Stimulated activated naive CD8-positive, alpha-beta T cell treated with anti-CD3 and anti-CD28 coated beads, Interleukin-15, amount 100 ng/mL, for 72 hours (primary cell): ENCODE measurements at regions not wholly inside any gene's neighbourhood (a gene's known extent, or its start where the extent isn't known, plus 50 kb on each side); places are given as distances from the start of the nearest gene placed in this dataset.
"Not testable (repeated sequence)": the region's sequence is repeated elsewhere in the genome, so short reads cannot be mapped to it uniquely, and the experiment has no call there.

Experiments used
- ATAC-seq: fragments of 150-1000 bp; cut with Tn5 transposase; 2 replicates; pipeline ENCODE4 v1.10.0; 2021; ENCODE audit warnings: mild to moderate bottlenecking, moderate library complexity
- DNase-seq, 2 donors: peaks; one replicate each; pipeline ENCODE4 v3.0.0; 2021 to 2022
- H3K27ac Mint-ChIP-seq, 2 donors: one replicate each; pipeline ENCODE4 v1.8.0; 2022; ENCODE audit warnings: mild to moderate bottlenecking in 2 of 2, mixed read lengths in 2 of 2, moderate library complexity in 2 of 2
- H3K27me3 Mint-ChIP-seq: one replicate; pipeline ENCODE4 v1.8.0; 2022; ENCODE audit warnings: mixed read lengths
- H3K4me1 Mint-ChIP-seq: one replicate; pipeline ENCODE4 v1.8.0; 2022; ENCODE audit warnings: mild to moderate bottlenecking, mixed read lengths
- H3K4me3 Mint-ChIP-seq, 2 donors: one replicate each; pipeline ENCODE4 v1.8.0; 2022; ENCODE audit warnings: mild to moderate bottlenecking in 2 of 2, mixed read lengths in 2 of 2, moderate library complexity in 1 of 2
- H3K9me3 Mint-ChIP-seq, 2 donors: one replicate each; pipeline ENCODE4 v1.8.0; 2022; ENCODE audit warnings: mixed read lengths in 2 of 2

DNA sequence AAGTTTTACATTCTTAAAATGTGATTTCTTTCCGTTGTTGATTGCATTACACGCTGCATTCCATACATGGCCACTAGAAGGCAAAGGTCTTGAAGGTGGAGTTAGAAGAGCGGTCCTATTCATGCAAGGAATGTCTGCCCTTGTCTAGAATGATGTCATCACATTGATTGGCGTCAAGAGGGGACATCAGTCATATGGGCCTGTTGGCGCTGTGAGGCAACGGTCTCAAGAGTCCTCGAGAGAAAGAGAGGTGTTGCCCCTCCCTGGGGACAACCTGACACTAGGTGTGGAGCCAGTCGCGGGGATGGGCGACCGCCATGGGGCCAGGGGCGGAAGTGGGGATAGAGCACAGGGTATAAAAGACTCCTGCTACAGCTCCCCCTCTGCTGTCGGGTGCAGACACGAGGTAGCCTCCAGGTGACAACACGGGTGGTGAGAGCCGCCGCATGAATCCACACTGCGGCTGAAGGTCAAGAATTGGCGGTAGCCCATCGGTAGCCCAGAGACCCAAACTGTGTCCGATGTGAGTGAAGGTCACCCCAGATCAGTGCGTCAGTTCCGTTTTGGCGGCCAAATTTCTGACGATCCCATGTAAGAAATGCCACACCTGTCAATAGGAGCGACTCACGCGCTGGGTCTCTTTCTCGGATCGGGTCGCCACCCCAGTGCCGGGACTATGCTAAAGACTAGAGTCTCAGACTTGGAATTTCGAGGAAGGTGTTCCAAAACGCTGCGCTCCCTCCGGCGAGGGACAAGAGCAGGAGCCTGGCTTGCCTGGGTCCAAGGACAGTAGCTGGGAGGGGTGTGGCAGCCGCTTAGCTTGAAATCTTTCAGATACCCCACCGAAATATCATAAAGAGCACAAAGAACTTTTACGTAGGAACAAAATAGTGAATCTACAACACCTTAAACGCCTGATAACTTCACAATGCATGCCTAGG is 93.2 kb upstream of the ZNF184 start:
- Mint-ChIP-seq H3K4me3 (peak overlapping the region; percentile 68 to 77), H3K9me3 (no peaks in the 10 kb centered on the region), H3K27me3 (peaks cover 91% of the 10 kb centered on the region), H3K4me1 (peaks cover 14% of the 10 kb centered on the region), H3K27ac (no peak overlapping the region)
- peak; percentile 49 for ATAC-seq
- no peak for DNase-seq

DNA sequence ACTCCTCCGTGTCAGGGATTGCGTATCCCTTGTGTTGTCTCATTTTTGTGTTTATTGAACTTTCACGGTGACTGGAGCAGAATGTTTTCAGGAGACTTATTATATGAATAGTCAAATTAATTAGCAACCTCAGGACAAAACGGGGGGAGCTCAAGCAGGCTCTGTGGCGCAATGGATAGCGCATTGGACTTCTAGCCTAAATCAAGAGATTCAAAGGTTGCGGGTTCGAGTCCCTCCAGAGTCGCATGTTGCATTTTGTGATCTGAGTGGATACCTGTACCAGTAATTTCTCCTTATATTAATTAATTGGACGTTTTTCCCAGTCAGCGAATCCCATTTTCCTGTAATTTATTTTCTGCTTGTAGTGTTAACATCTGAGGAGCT is 89.1 kb upstream of the ZNF184 start:
- peaks cover 20% of the 10 kb centered on the region for H3K4me1 Mint-ChIP-seq
- H3K27me3 Mint-ChIP-seq, result peaks cover 93% of the 10 kb centered on the region
- no peaks in the 10 kb centered on the region for H3K9me3 Mint-ChIP-seq
- ATAC-seq (no peak), DNase-seq (no peak)
- H3K27ac Mint-ChIP-seq, result no peak overlapping the region
- H3K4me3 Mint-ChIP-seq, result no peak overlapping the region

DNA sequence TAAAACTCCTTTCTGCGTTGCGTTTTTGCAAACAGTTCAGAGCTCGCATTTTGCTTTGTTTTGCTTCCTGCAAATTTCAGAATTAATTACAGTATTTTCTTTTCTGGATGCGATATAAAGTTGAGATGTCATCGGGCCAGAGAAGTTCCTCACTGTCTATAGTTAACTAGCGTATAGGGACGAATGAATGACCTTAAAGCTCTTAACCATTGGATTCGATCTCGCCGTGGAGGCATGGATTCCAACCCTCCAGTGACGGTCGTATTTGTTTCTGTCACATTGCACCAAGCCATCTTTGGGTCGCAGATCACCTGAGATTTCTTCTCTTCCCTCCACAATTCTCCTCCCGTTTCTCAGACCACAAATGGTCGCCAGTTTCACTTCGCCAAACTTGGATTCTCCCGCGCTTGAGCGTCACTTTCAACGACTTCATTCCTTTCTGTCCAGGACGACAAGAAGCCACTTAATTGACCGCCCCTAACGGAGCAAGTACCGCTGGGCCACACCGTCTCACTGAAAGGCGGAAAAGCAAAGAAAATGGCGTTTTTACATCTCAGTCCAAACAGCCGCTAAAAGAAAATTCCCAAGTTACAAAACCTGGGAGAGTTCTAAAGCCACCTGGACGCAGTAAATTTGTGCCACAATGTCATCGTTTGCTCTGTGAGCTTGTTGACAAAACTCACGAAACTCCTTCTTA is 85.3 kb upstream of the ZNF184 start:
- Mint-ChIP-seq H3K4me1 (peaks cover 16% of the 10 kb centered on the region), H3K4me3 (peak overlapping the region; percentile 80 to 82), H3K27me3 (peaks cover 91% of the 10 kb centered on the region), H3K27ac (peak overlapping the region in 1 of 2 donors; percentile 66), H3K9me3 (no peaks in the 10 kb centered on the region)
- DNase-seq (no peak), ATAC-seq (no peak)

- ATAC-seq (no peak), DNase-seq (no peak)
- H3K4me3 Mint-ChIP-seq, result no peak overlapping the region
- no peak overlapping the region for H3K27ac Mint-ChIP-seq
- peaks cover 19% of the 10 kb centered on the region for H3K4me1 Mint-ChIP-seq
- H3K27me3 Mint-ChIP-seq, result peaks cover 91% of the 10 kb centered on the region
- H3K9me3 Mint-ChIP-seq, result no peaks in the 10 kb centered on the region
Measured at GRCh38 chr6:27556406-27556805, 83.5 kb upstream of the ZNF184 start.

- Mint-ChIP-seq H3K27ac (peak overlapping the region in 1 of 2 donors; percentile 90), H3K27me3 (peaks cover 95% of the 10 kb centered on the region), H3K4me1 (peaks cover 20% of the 10 kb centered on the region), H3K4me3 (peak overlapping the region; percentile 51 to 54), H3K9me3 (no peaks in the 10 kb centered on the region)
- ATAC-seq (peak; percentile 94), DNase-seq (peak; percentile 36 to 65)
Measured at GRCh38 chr6:27553123-27553904, 80.4 kb upstream of the ZNF184 start.

DNA sequence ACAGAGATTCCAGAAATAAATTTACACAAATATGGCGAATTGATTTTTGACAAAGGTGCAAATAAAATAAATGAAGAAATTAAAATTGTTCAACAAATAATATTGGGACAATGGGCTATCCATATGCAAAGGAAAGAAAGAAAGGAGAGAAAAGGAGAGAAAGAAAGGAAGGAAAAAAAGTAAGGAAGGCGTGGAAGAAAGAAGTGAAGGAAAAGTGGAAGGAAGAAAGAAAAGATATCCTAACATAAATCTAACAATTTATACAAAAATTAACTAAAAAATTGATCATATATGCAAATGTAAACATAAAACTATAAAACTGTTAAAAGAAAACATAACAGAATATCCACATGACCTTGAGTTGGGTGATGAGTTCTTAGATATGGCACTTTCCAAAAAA is 78.7 kb upstream of the ZNF184 start:
- ATAC-seq (no peak), DNase-seq (no peak)
- no peak overlapping the region for H3K27ac Mint-ChIP-seq
- H3K27me3 Mint-ChIP-seq, result peaks cover 95% of the 10 kb centered on the region
- peaks cover 0 to 7% of the 10 kb centered on the region in 2 donors for H3K9me3 Mint-ChIP-seq
- H3K4me3 Mint-ChIP-seq, result no peak overlapping the region
- peaks cover 26% of the 10 kb centered on the region for H3K4me1 Mint-ChIP-seq

DNA sequence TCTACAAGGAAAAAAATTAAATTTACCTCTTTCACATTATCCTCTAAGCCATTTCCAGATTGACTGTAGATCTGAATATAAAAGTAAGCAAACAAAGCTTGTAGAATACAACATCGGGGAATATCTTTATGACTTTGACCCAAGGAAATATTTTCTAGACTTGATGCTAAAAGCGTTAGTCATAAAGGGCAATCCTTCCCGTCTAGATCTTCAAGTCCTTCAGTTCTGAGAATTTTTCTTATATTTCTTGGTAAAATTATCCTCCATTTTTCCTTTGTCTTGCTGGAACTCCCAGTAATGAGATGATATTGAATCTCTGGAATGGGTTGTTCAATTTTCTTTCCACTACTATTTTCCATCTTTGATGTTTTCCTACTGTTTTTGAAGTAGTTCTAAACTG is 77.8 kb upstream of the ZNF184 start:
- ATAC-seq (no peak), DNase-seq (no peak)
- Mint-ChIP-seq H3K27me3 (peaks cover 95% of the 10 kb centered on the region), H3K27ac (no peak overlapping the region), H3K4me1 (peaks cover 29% of the 10 kb centered on the region), H3K4me3 (no peak overlapping the region), H3K9me3 (peaks cover 0 to 8% of the 10 kb centered on the region in 2 donors)

- H3K9me3 Mint-ChIP-seq, DNase-seq, H3K4me3 Mint-ChIP-seq, H3K27ac Mint-ChIP-seq, ATAC-seq: not testable (repeated sequence)
- H3K4me1 Mint-ChIP-seq, result peaks cover 42% of the 10 kb centered on the region
- H3K27me3 Mint-ChIP-seq, result peaks cover 100% of the 10 kb centered on the region
Measured at GRCh38 chr6:27549241-27549598, 76.3 kb upstream of the ZNF184 start.

DNA sequence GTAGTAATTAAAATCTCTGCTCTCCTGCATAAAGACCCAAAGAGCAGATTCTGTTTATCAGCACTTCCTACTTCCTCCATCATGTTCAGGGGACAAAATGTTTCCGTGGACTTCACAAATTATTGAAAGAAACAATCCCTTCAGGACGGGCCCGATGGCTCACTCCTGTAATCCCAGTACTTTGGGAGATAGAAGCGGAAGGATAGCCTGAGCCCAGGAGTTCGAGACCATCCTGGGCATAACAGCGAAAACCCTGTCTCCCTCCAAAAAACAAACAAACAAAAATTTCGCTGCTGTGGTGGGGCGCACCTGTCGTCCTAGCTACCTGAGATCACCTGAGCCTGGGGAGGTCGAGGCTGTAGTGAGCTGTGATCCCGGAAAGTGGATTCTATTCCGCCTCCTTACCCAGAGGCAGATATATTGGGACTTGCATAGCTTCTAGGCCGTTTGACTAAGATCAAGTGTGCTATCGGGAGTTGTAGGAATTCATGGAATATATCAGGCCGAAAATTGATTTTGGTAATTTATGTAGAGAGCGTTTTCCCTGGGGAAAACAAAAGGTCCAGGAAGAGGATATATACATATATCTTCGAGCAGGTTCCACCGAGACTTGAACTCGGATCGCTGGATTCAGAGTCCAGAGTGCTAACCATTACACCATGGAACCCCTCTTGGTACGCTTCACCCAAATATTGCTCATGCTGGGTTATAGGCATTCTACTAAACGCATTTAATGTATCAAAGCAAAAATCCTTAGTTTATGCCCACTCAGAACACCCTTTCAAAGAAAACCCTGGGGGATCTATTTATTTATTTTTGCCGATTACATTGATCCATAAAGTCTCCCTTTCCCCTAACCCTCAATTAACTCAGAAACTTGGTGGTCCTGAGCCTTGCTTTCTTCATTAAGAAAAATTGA is 74.5 kb upstream of the ZNF184 start:
- Mint-ChIP-seq H3K27ac (peak overlapping the region; percentile 52 to 85), H3K27me3 (peaks cover 100% of the 10 kb centered on the region), H3K4me3 (peak overlapping the region; percentile 66 to 69), H3K4me1 (peaks cover 30% of the 10 kb centered on the region), H3K9me3 (peaks cover 7 to 15% of the 10 kb centered on the region in 2 donors)
- peak; percentile 67 for ATAC-seq
- peak; percentile 45 to 54 for DNase-seq

DNA sequence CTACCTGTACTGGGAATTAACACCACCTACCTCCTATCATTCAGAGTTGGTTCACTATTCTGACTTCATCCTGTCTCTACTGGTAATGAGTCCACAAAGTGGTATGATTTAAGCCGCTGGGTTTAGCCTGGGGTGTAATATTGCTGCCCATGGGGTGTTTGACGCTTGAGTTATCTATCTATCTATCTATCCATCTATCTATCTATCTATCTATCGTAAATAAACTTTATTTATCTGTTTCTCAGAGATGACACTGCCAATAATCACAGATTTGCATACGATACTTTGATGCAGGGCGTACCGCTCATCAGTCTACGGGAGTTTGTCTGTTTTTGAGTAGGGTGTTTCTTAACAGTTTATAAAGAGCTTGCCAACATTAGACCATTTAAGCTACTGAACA is 73.6 kb upstream of the ZNF184 start:
- ATAC-seq, result no peak
- Mint-ChIP-seq H3K27ac (no peak overlapping the region), H3K27me3 (peaks cover 100% of the 10 kb centered on the region), H3K4me3 (no peak overlapping the region), H3K4me1 (peaks cover 30% of the 10 kb centered on the region), H3K9me3 (peaks cover 7 to 15% of the 10 kb centered on the region in 2 donors)
- no peak for DNase-seq

DNA sequence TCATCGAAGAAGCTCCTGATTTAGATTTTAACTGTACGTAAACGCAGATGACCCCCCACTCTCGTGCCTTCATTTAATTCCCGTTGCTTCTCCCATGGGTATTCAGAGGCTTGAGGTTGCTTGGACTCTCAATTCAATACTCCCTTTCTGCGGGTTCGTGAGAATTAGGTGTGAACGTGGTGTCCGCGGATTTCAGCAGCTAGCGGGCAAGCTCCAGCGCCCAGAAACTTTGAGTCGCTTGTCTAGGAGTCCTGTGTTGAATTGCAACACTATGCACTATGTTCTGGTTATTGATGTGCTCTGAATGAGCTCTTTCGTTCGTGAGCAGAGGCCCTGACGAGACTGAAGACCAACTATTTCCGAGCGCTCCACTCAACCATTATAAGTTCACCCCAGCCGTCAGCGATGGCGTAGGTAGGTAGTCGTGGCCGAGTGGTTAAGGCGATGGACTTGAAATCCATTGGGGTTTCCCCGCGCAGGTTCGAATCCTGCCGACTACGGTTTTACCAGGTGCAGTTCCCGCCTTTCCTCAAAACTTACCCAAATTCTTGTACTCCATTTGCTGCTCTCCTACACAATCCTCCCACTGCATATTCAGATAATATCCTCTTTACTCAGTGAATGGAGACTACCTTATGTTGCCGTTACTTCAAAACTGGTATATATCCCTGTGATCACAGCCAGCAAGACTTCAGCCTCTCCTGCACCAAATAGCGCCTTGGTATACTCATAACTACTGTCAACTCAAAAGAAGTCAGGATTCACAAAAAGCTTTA is 72.6 kb upstream of the ZNF184 start:
- DNase-seq (peak; percentile 39 to 65), ATAC-seq (peak; percentile 77)
- peaks cover 30% of the 10 kb centered on the region for H3K4me1 Mint-ChIP-seq
- H3K27ac Mint-ChIP-seq, result peak overlapping the region in 1 of 2 donors; percentile 90
- peaks cover 100% of the 10 kb centered on the region for H3K27me3 Mint-ChIP-seq
- peaks cover 7 to 15% of the 10 kb centered on the region in 2 donors for H3K9me3 Mint-ChIP-seq
- H3K4me3 Mint-ChIP-seq, result peak overlapping the region; percentile 79 to 82

GRCh38 chr6:27544612-27545260 is 71.8 kb upstream of the ZNF184 start:
- Mint-ChIP-seq H3K4me3 (peak overlapping the region; percentile 79 to 82), H3K4me1 (peaks cover 30% of the 10 kb centered on the region), H3K27me3 (peaks cover 100% of the 10 kb centered on the region), H3K9me3 (peaks cover 7 to 15% of the 10 kb centered on the region in 2 donors), H3K27ac (peak overlapping the region in 1 of 2 donors; percentile 90)
- ATAC-seq, result no peak
- no peak for DNase-seq

DNA sequence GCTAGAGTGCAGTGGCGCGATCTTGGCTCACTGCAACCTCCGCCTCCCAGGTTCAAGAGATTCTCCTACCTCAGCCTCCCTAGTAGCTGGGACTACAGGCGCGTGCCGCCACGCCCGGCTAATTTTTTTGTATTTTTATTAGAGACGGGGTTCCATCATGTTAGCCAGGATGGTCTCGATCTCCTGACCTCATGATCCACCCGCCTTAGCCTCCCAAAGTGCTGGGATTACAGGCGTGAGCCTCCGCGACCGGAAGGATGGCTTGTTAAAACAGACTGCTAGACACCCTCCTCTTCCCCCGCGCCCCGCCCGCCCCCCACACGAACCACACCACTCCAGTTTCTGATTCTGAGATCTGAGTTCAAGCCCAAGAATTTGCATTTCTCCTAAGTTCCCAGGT is 71.2 kb upstream of the ZNF184 start:
- H3K27me3 Mint-ChIP-seq, result peaks cover 100% of the 10 kb centered on the region
- peak overlapping the region; percentile 79 to 82 for H3K4me3 Mint-ChIP-seq
- peaks cover 7 to 15% of the 10 kb centered on the region in 2 donors for H3K9me3 Mint-ChIP-seq
- H3K27ac Mint-ChIP-seq, ATAC-seq, DNase-seq: not testable (repeated sequence)
- H3K4me1 Mint-ChIP-seq, result peaks cover 30% of the 10 kb centered on the region
